ENCODE measurements at regions not wholly inside any gene's neighbourhood (a gene's known extent, or its start where the extent isn't known, plus 50 kb on each side); places are given as distances from the start of the nearest gene placed in this dataset.

DNA sequence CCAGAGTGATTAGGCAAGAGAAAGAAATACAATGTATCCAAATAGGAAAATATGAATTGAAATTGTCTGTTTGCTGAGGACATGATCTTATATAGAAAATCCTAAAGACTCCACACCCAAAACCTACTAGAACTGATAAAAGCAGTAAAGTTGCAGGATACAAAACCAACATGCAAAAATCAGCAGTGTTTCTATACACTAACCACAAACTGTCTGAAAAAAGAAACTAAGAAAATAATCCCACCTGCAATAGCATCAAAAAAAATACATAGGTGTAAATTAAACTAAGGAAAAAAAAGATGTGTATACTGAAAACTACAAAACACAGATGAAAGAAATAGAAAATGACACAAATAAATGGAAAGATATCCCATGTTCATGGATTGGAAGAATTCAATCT, 203.6 kb upstream of the SETMAR start:
- H3K4me1 Mint-ChIP-seq: no peaks in the 10 kb centered on the region
- no peak overlapping the region for H3K27ac Mint-ChIP-seq
- no peak overlapping the region for H3K4me3 Mint-ChIP-seq
- DNase-seq (no peak), ATAC-seq (no peak)
- H3K9me3 Mint-ChIP-seq (ENCODE audit: low read depth): no peaks in the 10 kb centered on the region
- CTCF ChIA-PET: no interaction called here
- no peaks in the 10 kb centered on the region for H3K27me3 Mint-ChIP-seq
- H3K36me3 Mint-ChIP-seq: no peaks in the 10 kb centered on the region

- CTCF ChIA-PET: no interaction called here
These were observed 195.7 kb upstream of the SETMAR start for GRCh38 chr3:4107430-4107829.

GRCh38 chr3:4113811-4114522, 189.2 kb upstream of the SETMAR start:
- Mint-ChIP-seq H3K9me3 (ENCODE audit: low read depth) (no peaks in the 10 kb centered on the region), H3K27ac (no peak overlapping the region), H3K4me1 (no peaks in the 10 kb centered on the region), H3K4me3 (no peak overlapping the region), H3K27me3 (no peaks in the 10 kb centered on the region), H3K36me3 (no peaks in the 10 kb centered on the region)
- no peak for DNase-seq
- ATAC-seq: no peak
- CTCF ChIA-PET: no interaction called here

More at GRCh38 chr3:4107430-4107829, 195.7 kb upstream of the SETMAR start:
- ATAC-seq: no peak
- H3K4me3 Mint-ChIP-seq: no peak overlapping the region
- H3K27ac Mint-ChIP-seq: no peak overlapping the region
- no peaks in the 10 kb centered on the region for H3K9me3 Mint-ChIP-seq (ENCODE audit: low read depth)
- no peak for DNase-seq
- no peaks in the 10 kb centered on the region for H3K4me1 Mint-ChIP-seq
- H3K36me3 Mint-ChIP-seq: no peaks in the 10 kb centered on the region
- no peaks in the 10 kb centered on the region for H3K27me3 Mint-ChIP-seq

GRCh38 chr3:4119119-4119518, 184.1 kb upstream of the SETMAR start:
- no peak overlapping the region for H3K4me3 Mint-ChIP-seq
- H3K36me3 Mint-ChIP-seq: no peaks in the 10 kb centered on the region
- H3K4me1 Mint-ChIP-seq: no peaks in the 10 kb centered on the region
- no peak overlapping the region for H3K27ac Mint-ChIP-seq
- DNase-seq (no peak), ATAC-seq (no peak)
- CTCF ChIA-PET: no interaction called here
- no peaks in the 10 kb centered on the region for H3K9me3 Mint-ChIP-seq (ENCODE audit: low read depth)
- H3K27me3 Mint-ChIP-seq: no peaks in the 10 kb centered on the region

DNA sequence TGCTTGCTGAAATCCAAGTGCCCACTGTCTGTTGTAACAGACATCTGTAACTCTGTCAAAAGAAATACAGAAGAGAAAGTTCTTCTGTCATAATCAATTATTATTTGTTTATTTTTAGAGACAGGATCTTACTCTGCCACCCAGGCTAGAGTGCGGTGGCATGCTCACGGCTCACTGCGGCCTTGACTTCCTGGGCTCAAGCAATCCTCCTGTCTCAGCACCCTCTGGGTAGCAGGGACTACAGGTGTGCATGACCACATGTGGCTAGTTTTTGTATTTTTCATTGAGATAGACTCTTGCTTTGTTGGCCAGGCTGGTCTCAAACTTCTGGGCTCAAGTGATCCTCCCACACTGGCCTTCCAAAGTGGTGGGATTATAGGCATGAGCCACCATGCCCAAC, 177.6 kb upstream of the SETMAR start:
- Mint-ChIP-seq H3K4me3 (no peak overlapping the region), H3K27me3 (no peaks in the 10 kb centered on the region), H3K27ac (no peak overlapping the region), H3K9me3 (ENCODE audit: low read depth) (no peaks in the 10 kb centered on the region), H3K4me1 (no peaks in the 10 kb centered on the region), H3K36me3 (no peaks in the 10 kb centered on the region)
- DNase-seq (no peak), ATAC-seq (no peak)
- CTCF ChIA-PET: no interaction called here

GRCh38 chr3:4138150-4138785, 164.9 kb upstream of the SETMAR start:
- CTCF ChIA-PET: no interaction called here
- Mint-ChIP-seq H3K27ac (no peak overlapping the region), H3K4me3 (no peak overlapping the region), H3K9me3 (ENCODE audit: low read depth) (no peaks in the 10 kb centered on the region), H3K27me3 (no peaks in the 10 kb centered on the region), H3K36me3 (no peaks in the 10 kb centered on the region), H3K4me1 (no peaks in the 10 kb centered on the region)
- DNase-seq: no peak
- no peak for ATAC-seq

- H3K4me1 Mint-ChIP-seq: no peaks in the 10 kb centered on the region
- no peaks in the 10 kb centered on the region for H3K36me3 Mint-ChIP-seq
- no peak overlapping the region for H3K27ac Mint-ChIP-seq
- CTCF ChIA-PET: no interaction called here
- no peak for ATAC-seq
- no peaks in the 10 kb centered on the region for H3K27me3 Mint-ChIP-seq
- no peaks in the 10 kb centered on the region for H3K9me3 Mint-ChIP-seq (ENCODE audit: low read depth)
- no peak for DNase-seq
- no peak overlapping the region for H3K4me3 Mint-ChIP-seq
These were observed 164.3 kb upstream of the SETMAR start for GRCh38 chr3:4138786-4139431.

DNA sequence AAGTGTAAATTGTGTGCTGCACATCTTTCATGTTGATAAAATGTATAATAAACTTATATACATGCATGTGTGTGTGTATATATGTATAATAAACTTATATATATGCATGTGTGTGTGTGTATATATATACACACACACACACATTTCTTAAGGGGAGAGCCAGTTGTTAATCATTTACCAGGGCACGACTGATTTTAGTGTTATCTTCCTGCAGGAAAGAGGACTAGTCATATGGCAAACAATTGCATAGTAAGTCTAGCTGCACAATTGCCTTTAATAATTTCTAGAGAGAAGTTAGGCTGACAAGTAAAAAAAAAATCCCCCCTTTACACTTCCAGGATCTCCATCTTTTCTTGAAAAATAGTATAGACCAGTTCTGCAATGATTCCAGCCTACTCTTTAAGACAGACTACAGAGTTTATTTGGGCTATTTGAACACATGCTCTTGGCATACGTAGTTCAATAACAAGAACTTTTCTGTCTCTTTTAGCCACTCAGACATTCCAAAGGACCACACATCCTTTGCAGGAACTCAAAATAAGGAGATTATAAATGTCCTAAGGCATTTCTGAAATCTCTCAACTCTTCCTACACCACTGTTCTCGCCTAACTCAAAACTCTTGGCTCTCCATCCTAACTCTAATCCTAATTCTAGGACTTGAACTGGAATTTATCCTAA, 163.6 kb upstream of the SETMAR start:
- H3K36me3 Mint-ChIP-seq: no peaks in the 10 kb centered on the region
- ATAC-seq (no peak), DNase-seq (no peak)
- no peaks in the 10 kb centered on the region for H3K9me3 Mint-ChIP-seq (ENCODE audit: low read depth)
- no peaks in the 10 kb centered on the region for H3K4me1 Mint-ChIP-seq
- H3K4me3 Mint-ChIP-seq: no peak overlapping the region
- H3K27ac Mint-ChIP-seq: no peak overlapping the region
- CTCF ChIA-PET: no interaction called here
- H3K27me3 Mint-ChIP-seq: no peaks in the 10 kb centered on the region

DNA sequence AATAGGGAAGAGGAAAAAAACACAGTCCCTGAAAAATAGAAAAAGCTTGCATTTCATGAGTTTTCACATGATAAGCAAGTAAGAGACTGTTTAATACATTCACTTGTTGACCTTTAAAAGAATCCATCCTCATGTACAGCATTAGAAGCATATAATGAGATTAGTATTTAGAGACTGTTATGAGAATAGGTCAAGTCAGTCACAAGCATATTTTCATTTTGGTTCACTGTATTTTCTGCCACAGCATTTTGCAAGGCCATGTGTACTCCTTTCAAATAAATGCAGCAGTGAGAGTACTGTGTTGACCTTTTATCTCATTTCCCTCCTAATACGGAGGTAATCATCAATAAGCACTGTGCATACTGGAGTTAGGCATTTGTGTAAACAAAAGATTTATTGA, 162.2 kb upstream of the SETMAR start:
- Mint-ChIP-seq H3K9me3 (ENCODE audit: low read depth) (no peaks in the 10 kb centered on the region), H3K4me3 (no peak overlapping the region), H3K36me3 (no peaks in the 10 kb centered on the region), H3K4me1 (no peaks in the 10 kb centered on the region), H3K27ac (no peak overlapping the region), H3K27me3 (no peaks in the 10 kb centered on the region)
- no peak for DNase-seq
- ATAC-seq: no peak
- CTCF ChIA-PET: interaction anchor here (0.6 kb wide), 1 partner anchor 871 kb away, joined by 4 read pairs; no protein-coding TSS in a partner anchor

DNA sequence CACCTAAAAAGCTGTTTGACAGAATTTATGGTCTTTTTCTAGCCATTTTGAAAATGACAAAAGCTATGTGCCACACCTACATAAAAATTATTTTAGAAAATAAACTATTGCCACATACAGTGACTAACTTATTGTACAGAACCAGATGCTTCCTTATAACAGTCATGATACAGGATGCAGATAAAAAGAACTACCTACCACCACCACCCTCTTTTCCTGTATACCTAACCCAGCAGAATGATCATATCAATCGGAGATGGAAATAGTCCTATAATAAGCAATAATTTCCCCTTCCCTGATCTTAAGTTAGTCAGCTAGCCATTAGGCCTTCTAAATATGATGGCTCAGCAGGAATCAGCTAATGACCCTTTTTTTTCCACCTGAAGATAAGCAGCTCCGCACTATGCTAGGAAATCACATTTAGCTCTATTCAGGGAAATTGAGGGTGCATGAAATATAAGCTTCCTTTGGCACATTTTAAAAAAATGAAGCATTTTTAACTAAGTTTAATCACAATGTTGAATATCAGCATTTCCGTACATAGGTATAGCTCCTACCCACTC, 155.5 kb upstream of the SETMAR start:
- Mint-ChIP-seq H3K36me3 (no peaks in the 10 kb centered on the region), H3K4me1 (no peaks in the 10 kb centered on the region), H3K27ac (no peak overlapping the region), H3K4me3 (no peak overlapping the region), H3K9me3 (ENCODE audit: low read depth) (peaks cover 2% of the 10 kb centered on the region), H3K27me3 (no peaks in the 10 kb centered on the region)
- DNase-seq (no peak), ATAC-seq (no peak)
- CTCF ChIA-PET: no interaction called here

DNA sequence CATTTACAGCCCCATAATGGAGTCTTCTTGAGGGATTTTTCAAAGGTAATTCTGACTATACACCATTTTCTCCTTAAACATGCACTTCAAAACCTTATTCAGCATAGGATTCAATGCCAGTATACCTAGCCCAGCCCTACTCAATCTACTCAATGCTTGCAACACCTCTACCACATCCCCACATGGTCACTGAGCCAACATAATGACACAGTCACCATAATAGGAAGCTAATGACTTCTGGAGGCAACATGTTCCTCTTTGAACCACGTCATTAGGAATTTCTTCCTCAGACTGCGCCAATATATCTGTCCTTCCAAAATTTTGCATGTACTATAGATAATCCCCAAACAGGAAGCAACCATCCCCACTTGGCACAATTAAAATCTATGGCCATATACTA, 153.9 kb upstream of the SETMAR start:
- H3K4me3 Mint-ChIP-seq: no peak overlapping the region
- CTCF ChIA-PET: no interaction called here
- peaks cover 2% of the 10 kb centered on the region for H3K9me3 Mint-ChIP-seq (ENCODE audit: low read depth)
- H3K4me1 Mint-ChIP-seq: no peaks in the 10 kb centered on the region
- no peak overlapping the region for H3K27ac Mint-ChIP-seq
- no peaks in the 10 kb centered on the region for H3K27me3 Mint-ChIP-seq
- ATAC-seq: no peak
- no peaks in the 10 kb centered on the region for H3K36me3 Mint-ChIP-seq
- no peak for DNase-seq

GRCh38 chr3:4150816-4151215, 152.4 kb upstream of the SETMAR start:
- no peak overlapping the region for H3K4me3 Mint-ChIP-seq
- no peak overlapping the region for H3K27ac Mint-ChIP-seq
- ATAC-seq (no peak), DNase-seq (no peak)
- no peaks in the 10 kb centered on the region for H3K27me3 Mint-ChIP-seq
- H3K9me3 Mint-ChIP-seq (ENCODE audit: low read depth): peaks cover 2% of the 10 kb centered on the region
- H3K4me1 Mint-ChIP-seq: no peaks in the 10 kb centered on the region
- no peaks in the 10 kb centered on the region for H3K36me3 Mint-ChIP-seq
- CTCF ChIA-PET: no interaction called here

- CTCF ChIA-PET: no interaction called here
- no peaks in the 10 kb centered on the region for H3K36me3 Mint-ChIP-seq
- no peak for ATAC-seq
These were observed 151.3 kb upstream of the SETMAR start for GRCh38 chr3:4151859-4152258.

More at GRCh38 chr3:4151859-4152258, 151.3 kb upstream of the SETMAR start:
- no peak for DNase-seq
- Mint-ChIP-seq H3K27ac (no peak overlapping the region), H3K9me3 (ENCODE audit: low read depth) (peaks cover 2% of the 10 kb centered on the region), H3K27me3 (no peaks in the 10 kb centered on the region), H3K4me1 (no peaks in the 10 kb centered on the region), H3K4me3 (no peak overlapping the region)
